GM12878 (cell line): ENCODE measurements at regions not wholly inside any gene's neighbourhood (a gene's known extent, or its start where the extent isn't known, plus 50 kb on each side); places are given as distances from the start of the nearest gene placed in this dataset.

Experiments used
- CEBPZ ChIP-seq: fragments of 150-350 bp; IDR thresholded peaks from 2 replicates; pipeline ENCODE4 v1.6.1; 2016; ENCODE audit warnings: low read depth, low read length
- E4F1 ChIP-seq: fragments of 450-650 bp; IDR thresholded peaks from 2 replicates; pipeline ENCODE4 v1.6.1; 2018; ENCODE audit warnings: borderline replicate concordance, mild to moderate bottlenecking; ENCODE audit not compliant: partially characterized antibody
- IKZF2 ChIP-seq, 2 experiments: fragments of 450-650 bp; IDR thresholded peaks; 2 replicates each; pipeline ENCODE4 v1.6.1; 2017; ENCODE audit warnings: mild to moderate bottlenecking in 2 of 2, moderate library complexity in 2 of 2
- NR2C1 ChIP-seq: fragments of 450-650 bp; IDR thresholded peaks from 2 replicates; pipeline ENCODE4 v1.6.1; 2017; ENCODE audit warnings: antibody characterized with exemption, mild to moderate bottlenecking, moderate library complexity
- PML ChIP-seq: IDR thresholded peaks from 2 replicates; pipeline ENCODE4 v1.6.1; 2012; ENCODE audit warnings: low read length, inconsistent platforms
- POLR2AphosphoS2 ChIP-seq: IDR thresholded peaks from 2 replicates; pipeline ENCODE4 v1.6.1; 2011; ENCODE audit warnings: low read depth, mild to moderate bottlenecking, low read length, improper control_type of control experiment, moderate library complexity
- RUNX3 ChIP-seq: IDR thresholded peaks from 2 replicates; pipeline ENCODE4 v1.6.1; 2012; ENCODE audit warnings: low read length, inconsistent platforms
- SIX5 ChIP-seq: IDR thresholded peaks from 2 replicates; pipeline ENCODE4 v1.6.1; 2011; ENCODE audit warnings: mild to moderate bottlenecking, low read depth, low read length, moderate library complexity; ENCODE audit not compliant: severe bottlenecking

- TF ChIP-seq E4F1 (no peak), PML (no peak), SIX5 (no peak), RUNX3 (no peak), NR2C1 (no peak), POLR2AphosphoS2 (no peak), IKZF2 (IDR thresholded peaks at IDR 0.05) (no peak), CEBPZ (no peak)
Observed at GRCh38 chr4:14906805-14907204, 95.5 kb upstream of the CPEB2 start (continued).
